ENCODE measurements at regions not wholly inside any gene's neighbourhood (a gene's known extent, or its start where the extent isn't known, plus 50 kb on each side); places are given as distances from the start of the nearest gene placed in this dataset.
"Not testable (repeated sequence)": the region's sequence is repeated elsewhere in the genome, so short reads cannot be mapped to it uniquely, and the experiment has no call there.

DNA sequence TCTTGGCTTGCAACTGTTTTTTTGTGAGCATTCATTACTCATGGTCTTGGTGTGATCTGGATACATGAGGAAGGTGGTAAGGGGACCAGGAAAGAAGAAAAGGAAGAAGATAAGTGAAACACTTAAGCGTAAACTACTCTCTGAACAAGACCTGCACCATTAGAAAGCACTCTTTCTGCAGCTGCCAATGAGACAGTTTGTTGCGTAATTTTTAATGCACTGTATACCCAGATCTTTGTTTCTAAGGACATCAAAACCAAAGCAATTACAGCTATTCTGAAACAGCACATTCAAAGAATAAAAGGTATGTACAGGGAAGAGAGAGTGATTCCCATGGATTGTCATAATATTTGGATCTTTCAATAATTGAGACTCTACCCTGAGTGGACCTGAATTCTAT is 147.4 kb downstream of the BLID start:
- no peaks in the 10 kb centered on the region for H3K27me3 ChIP-seq (replicated peaks; ENCODE audit: control insufficient read depth, insufficient read depth, low read length)
- no peak for TF ChIP-seq CTCF (IDR thresholded peaks at IDR 0.05; ENCODE audit: insufficient read depth, low read length, poor library complexity, severe bottlenecking)
- DNase-seq (ENCODE audit: extremely low read depth, insufficient read length): no peak
- H3K4me3 ChIP-seq (replicated peaks; ENCODE audit: low read depth, low read length): no peak overlapping the region
- H3K36me3 ChIP-seq (ENCODE audit: control insufficient read depth, insufficient read depth, low read length): no peaks in the 10 kb centered on the region

- no peak for DNase-seq (ENCODE audit: extremely low read depth, insufficient read length)
- no peak for TF ChIP-seq CTCF (IDR thresholded peaks at IDR 0.05; ENCODE audit: insufficient read depth, low read length, poor library complexity, severe bottlenecking)
- Histone ChIP-seq H3K27me3 (replicated peaks; ENCODE audit: control insufficient read depth, insufficient read depth, low read length) (no peaks in the 10 kb centered on the region; the same call in 1 of the 2 replicates), H3K4me3 (replicated peaks; ENCODE audit: low read depth, low read length) (no peak overlapping the region), H3K36me3 (ENCODE audit: control insufficient read depth, insufficient read depth, low read length) (no peaks in the 10 kb centered on the region)
Observed at GRCh38 chr11:121967131-121967704, 148.8 kb downstream of the BLID start.

DNA sequence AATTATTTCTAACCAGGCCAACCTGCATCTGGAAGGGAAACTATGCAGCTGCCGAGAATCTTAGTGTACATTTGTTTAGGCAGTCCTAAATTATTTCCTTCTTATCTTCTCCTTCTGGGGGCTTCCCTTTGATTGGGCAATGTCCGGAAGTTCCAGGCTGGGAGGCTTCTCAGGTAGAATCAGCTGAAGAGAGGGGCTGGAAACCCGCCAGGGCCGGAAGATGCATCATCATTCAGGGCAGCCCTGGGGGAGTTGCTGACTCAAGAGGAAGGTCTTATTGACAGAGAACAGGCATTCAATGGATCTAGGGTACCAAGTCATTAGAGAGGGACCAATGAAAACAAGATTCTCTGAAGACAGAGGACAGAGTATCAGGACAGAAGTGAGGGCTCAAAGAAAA is 150.7 kb downstream of the BLID start:
- Histone ChIP-seq H3K27me3 (replicated peaks; ENCODE audit: control insufficient read depth, insufficient read depth, low read length) (no peaks in the 10 kb centered on the region; the same call in 1 of the 2 replicates), H3K4me3 (replicated peaks; ENCODE audit: low read depth, low read length) (no peak overlapping the region), H3K36me3 (ENCODE audit: control insufficient read depth, insufficient read depth, low read length) (no peaks in the 10 kb centered on the region)
- TF ChIP-seq CTCF (IDR thresholded peaks at IDR 0.05; ENCODE audit: insufficient read depth, low read length, poor library complexity, severe bottlenecking): no peak
- DNase-seq (ENCODE audit: extremely low read depth, insufficient read length): no peak

- Histone ChIP-seq H3K27me3 (replicated peaks; ENCODE audit: control insufficient read depth, insufficient read depth, low read length) (no peaks in the 10 kb centered on the region; the same call in 1 of the 2 replicates), H3K36me3 (ENCODE audit: control insufficient read depth, insufficient read depth, low read length) (no peaks in the 10 kb centered on the region), H3K4me3 (replicated peaks; ENCODE audit: low read depth, low read length) (no peak overlapping the region)
- no peak for DNase-seq (ENCODE audit: extremely low read depth, insufficient read length)
- TF ChIP-seq CTCF (IDR thresholded peaks at IDR 0.05; ENCODE audit: insufficient read depth, low read length, poor library complexity, severe bottlenecking): no peak
Observed at GRCh38 chr11:121964591-121964990, 151.4 kb downstream of the BLID start.

GRCh38 chr11:121963846-121964245 is 152.2 kb downstream of the BLID start:
- not testable (repeated sequence) for DNase-seq (ENCODE audit: extremely low read depth, insufficient read length); H3K27me3 ChIP-seq (replicated peaks; ENCODE audit: control insufficient read depth, insufficient read depth, low read length); H3K4me3 ChIP-seq (replicated peaks; ENCODE audit: low read depth, low read length); H3K36me3 ChIP-seq (ENCODE audit: control insufficient read depth, insufficient read depth, low read length)

DNA sequence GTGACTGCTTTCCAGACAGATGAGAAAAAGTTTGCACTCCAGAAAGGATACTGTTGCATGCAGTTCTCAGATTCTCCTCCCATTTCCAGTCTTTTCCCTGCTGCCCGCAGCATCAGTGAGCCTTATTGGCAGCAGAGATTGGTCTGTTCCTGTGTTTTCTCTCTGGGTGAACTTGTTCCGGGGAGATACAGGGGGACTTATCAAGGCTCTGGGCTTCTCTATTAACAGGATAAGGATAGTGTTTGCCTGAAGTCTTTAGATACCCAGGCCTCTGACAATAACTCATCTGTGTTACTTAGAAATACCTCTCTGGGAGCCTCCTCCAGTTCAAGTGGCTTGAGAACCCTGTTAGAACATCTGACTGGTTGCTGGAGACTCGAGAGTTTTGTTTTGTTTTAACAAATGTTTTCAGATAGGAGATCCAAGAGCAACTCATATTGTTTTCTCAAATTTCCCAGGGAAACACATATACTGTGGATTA is 154.7 kb downstream of the BLID start:
- no peak overlapping the region for H3K4me3 ChIP-seq (replicated peaks; ENCODE audit: low read depth, low read length)
- TF ChIP-seq CTCF (IDR thresholded peaks at IDR 0.05; ENCODE audit: insufficient read depth, low read length, poor library complexity, severe bottlenecking): no peak
- no peaks in the 10 kb centered on the region for H3K36me3 ChIP-seq (ENCODE audit: control insufficient read depth, insufficient read depth, low read length)
- H3K27me3 ChIP-seq (replicated peaks; ENCODE audit: control insufficient read depth, insufficient read depth, low read length): no peaks in the 10 kb centered on the region; the same call in 1 of the 2 replicates
- no peak for DNase-seq (ENCODE audit: extremely low read depth, insufficient read length)
